ENCODE measurements at regions not wholly inside any gene's neighbourhood (a gene's known extent, or its start where the extent isn't known, plus 50 kb on each side); places are given as distances from the start of the nearest gene placed in this dataset.

- no peak for DNase-seq
Measured at GRCh38 chr6:144797881-144798589, 512.9 kb downstream of the UTRN start.

- DNase-seq = no peak
Measured at GRCh38 chr6:144804246-144804790, 519.2 kb downstream of the UTRN start.

- DNase-seq = no peak
Measured at GRCh38 chr6:144805049-144805448, 519.9 kb downstream of the UTRN start.

GRCh38 chr6:144806222-144806621 is 521.1 kb downstream of the UTRN start:
- no peak for DNase-seq

- DNase-seq = no peak
Measured at GRCh38 chr6:144809120-144809519, 524.0 kb downstream of the UTRN start.

- DNase-seq = no peak
Measured at GRCh38 chr6:144809969-144810368, 524.8 kb downstream of the UTRN start.

- DNase-seq = no peak
Measured at GRCh38 chr6:144811140-144811539, 526.0 kb downstream of the UTRN start.

- DNase-seq = no peak
Measured at GRCh38 chr6:144816936-144817335, 531.8 kb downstream of the UTRN start.

GRCh38 chr6:144820270-144820669 is 535.1 kb downstream of the UTRN start:
- no peak for DNase-seq

GRCh38 chr6:144823131-144823530 is 538.0 kb downstream of the UTRN start:
- DNase-seq = no peak

GRCh38 chr6:144824018-144824417 is 538.9 kb downstream of the UTRN start:
- DNase-seq = no peak

- DNase-seq = no peak
Measured at GRCh38 chr6:144834426-144835038, 549.4 kb downstream of the UTRN start.

- DNase-seq = no peak
Measured at GRCh38 chr6:144835322-144835973, 550.3 kb downstream of the UTRN start.

GRCh38 chr6:144840619-144841018 is 555.5 kb downstream of the UTRN start:
- no peak for DNase-seq

GRCh38 chr6:144843701-144844100 is 558.6 kb downstream of the UTRN start:
- DNase-seq = no peak

GRCh38 chr6:144844596-144844995 is 559.5 kb downstream of the UTRN start:
- DNase-seq = no peak

- no peak for DNase-seq
Measured at GRCh38 chr6:144845186-144845585, 560.1 kb downstream of the UTRN start.

GRCh38 chr6:144847916-144848315 is 562.8 kb downstream of the UTRN start:
- DNase-seq = no peak

- no peak for DNase-seq
Measured at GRCh38 chr6:144849920-144850319, 564.8 kb downstream of the UTRN start.

GRCh38 chr6:144853603-144854002 is 568.5 kb downstream of the UTRN start:
- DNase-seq = no peak

GRCh38 chr6:144854654-144855053 is 569.5 kb downstream of the UTRN start:
- no peak for DNase-seq

- no peak for DNase-seq
Measured at GRCh38 chr6:144855375-144855774, 570.2 kb downstream of the UTRN start.

- no peak for DNase-seq
Measured at GRCh38 chr6:144855812-144856531, 570.8 kb downstream of the UTRN start.

Measured in DMS53 (cell line).